DND-41 (cell line): ENCODE measurements at regions not wholly inside any gene's neighbourhood (a gene's known extent, or its start where the extent isn't known, plus 50 kb on each side); places are given as distances from the start of the nearest gene placed in this dataset.

Source experiments
- EZH2 ChIP-seq: IDR thresholded peaks from 3 replicates; pipeline ENCODE4 v1.6.1; 2012; ENCODE audit warnings: borderline replicate concordance, low read depth, mild to moderate bottlenecking, moderate library complexity, low read length, inconsistent platforms; ENCODE audit not compliant: severe bottlenecking
- TF ChIP-seq, protein P1 (sequence below): IDR thresholded peaks from 2 replicates; pipeline ENCODE4 v1.5.1; 2012; ENCODE audit warnings: borderline replicate concordance, low read length, moderate library complexity, mild to moderate bottlenecking; ENCODE audit not compliant: poor library complexity, severe bottlenecking; ENCODE audit errors: extremely low read depth

- TF ChIP-seq EZH2, result no peak
- TF ChIP-seq, protein P1, sequence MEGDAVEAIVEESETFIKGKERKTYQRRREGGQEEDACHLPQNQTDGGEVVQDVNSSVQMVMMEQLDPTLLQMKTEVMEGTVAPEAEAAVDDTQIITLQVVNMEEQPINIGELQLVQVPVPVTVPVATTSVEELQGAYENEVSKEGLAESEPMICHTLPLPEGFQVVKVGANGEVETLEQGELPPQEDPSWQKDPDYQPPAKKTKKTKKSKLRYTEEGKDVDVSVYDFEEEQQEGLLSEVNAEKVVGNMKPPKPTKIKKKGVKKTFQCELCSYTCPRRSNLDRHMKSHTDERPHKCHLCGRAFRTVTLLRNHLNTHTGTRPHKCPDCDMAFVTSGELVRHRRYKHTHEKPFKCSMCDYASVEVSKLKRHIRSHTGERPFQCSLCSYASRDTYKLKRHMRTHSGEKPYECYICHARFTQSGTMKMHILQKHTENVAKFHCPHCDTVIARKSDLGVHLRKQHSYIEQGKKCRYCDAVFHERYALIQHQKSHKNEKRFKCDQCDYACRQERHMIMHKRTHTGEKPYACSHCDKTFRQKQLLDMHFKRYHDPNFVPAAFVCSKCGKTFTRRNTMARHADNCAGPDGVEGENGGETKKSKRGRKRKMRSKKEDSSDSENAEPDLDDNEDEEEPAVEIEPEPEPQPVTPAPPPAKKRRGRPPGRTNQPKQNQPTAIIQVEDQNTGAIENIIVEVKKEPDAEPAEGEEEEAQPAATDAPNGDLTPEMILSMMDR, result no peak
These were observed 191.1 kb upstream of the IRX3 start for GRCh38 chr16:54477714-54478113.
